ENCODE measurements at regions not wholly inside any gene's neighbourhood (a gene's known extent, or its start where the extent isn't known, plus 50 kb on each side); places are given as distances from the start of the nearest gene placed in this dataset.

GRCh38 chr3:105062853-105063252, 303.9 kb upstream of the ALCAM start:
- no peak overlapping the region for H3K4me3 ChIP-seq (ENCODE audit: low read length)
- DNase-seq (ENCODE audit: low read depth) = no peak
- no peak for TF ChIP-seq CTCF (conservative IDR thresholded peaks at IDR 0.05; ENCODE audit: low read length)

DNA sequence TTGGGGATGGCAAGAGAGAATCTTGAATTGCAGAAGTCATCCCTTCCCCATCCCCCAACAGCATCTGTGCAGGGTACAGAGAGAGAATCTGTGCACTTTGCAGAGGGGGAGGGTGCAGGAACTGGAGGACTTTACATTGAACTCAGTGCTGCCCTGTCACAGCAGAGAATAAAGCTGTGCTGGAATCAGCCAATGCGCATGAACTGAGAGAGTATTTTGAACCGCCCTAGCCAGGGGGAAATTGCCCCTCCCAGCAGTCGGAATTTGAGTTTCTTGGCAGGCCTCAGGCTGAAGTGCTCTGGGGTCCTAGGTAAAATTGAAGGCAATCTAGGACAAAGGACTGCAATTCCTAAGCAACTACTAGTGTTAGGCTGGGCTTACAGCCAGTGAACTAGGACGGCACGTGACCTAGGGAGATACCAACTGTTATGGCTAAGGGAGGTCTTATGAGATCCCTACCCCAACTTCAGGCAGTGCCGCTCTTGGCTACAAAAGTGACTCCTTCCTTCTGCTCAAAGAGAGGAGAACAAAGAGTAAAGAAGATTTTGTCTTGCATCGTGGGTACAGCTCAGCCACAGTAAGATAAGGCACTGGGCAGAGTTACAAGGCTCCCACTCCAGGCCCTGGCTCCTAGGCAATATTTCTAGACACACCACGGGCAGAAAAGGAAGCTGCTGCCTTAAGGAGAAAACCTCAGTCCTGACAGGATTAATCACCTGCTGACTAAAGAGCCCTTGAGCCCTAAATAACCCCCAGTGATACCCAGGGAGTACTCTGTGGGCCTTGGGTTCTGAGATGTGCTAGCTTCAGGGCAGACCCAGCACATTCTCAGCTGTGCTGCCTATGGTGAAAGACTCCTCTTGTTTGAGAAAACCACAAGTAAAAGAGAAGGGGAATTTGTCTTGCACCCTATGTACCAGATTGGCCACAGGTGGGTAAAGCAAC, 300.5 kb upstream of the ALCAM start:
- DNase-seq (ENCODE audit: low read depth) = no peak
- TF ChIP-seq CTCF (conservative IDR thresholded peaks at IDR 0.05; ENCODE audit: low read length) = no peak

DNA sequence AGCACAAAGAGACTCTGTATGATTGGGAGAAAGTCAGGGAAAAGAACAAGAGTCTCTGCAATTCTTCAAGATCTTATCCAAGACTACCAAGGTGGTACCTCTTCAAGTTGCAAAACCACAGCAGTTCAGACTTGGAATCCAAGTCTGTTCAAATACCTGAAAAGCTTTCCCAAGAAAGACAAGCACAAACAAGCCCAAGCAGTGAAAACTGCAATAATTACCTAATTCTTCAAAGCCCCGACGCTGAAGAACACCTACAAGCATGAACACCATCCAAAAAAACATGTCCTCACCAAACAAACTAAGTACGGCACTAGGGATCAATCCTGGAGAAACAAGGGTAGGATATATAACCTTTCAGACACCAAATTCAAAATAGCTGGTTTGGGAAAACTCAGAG, 299.3 kb upstream of the ALCAM start:
- DNase-seq (ENCODE audit: low read depth) = no peak
- no peak for TF ChIP-seq CTCF (conservative IDR thresholded peaks at IDR 0.05; ENCODE audit: low read length)
- H3K4me3 ChIP-seq (ENCODE audit: low read length) = no peak overlapping the region

More for the DNA sequence above, 300.5 kb upstream of the ALCAM start:
- no peak overlapping the region for H3K4me3 ChIP-seq (ENCODE audit: low read length)

DNA sequence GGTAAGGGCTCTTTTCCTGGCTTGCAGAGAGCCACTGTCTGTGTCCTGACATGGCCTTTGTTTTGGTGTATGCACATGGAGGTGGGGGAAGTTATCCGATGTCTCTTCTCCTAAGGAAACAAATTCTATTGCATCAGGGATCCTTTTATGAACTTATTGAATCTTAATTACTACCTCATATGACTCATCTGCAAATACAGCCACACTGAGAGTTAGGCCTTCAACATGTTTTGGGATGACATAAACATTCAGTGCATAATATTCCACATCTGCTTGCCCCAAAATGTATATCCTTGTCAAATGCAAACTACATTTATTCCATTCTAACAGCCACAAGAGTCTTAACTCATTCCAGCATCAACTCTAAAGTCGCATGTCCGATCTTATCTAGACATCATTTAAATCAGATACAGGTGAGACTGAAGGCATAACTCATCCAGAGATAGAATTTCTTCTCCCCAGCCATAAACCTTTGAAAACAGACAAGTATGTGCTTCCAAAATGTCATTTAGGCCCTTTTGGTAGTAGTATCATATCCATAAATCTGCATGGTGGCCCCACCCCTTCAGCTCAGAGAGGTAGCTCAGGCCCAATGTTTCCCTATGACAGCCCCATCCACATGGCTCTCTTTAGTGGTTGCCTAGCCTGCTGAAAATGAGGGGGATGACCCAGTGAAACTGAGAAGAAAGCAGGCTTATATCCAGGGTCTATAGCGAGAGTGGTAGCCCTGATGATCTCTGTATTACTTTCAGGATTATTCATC, 289.5 kb upstream of the ALCAM start:
- TF ChIP-seq CTCF (conservative IDR thresholded peaks at IDR 0.05; ENCODE audit: low read length) = no peak
- no peak for DNase-seq (ENCODE audit: low read depth)
- H3K4me3 ChIP-seq (ENCODE audit: low read length) = no peak overlapping the region

GRCh38 chr3:105083945-105084344, 282.8 kb upstream of the ALCAM start:
- no peak for DNase-seq (ENCODE audit: low read depth)
- no peak overlapping the region for H3K4me3 ChIP-seq (ENCODE audit: low read length)
- TF ChIP-seq CTCF (conservative IDR thresholded peaks at IDR 0.05; ENCODE audit: low read length) = no peak

GRCh38 chr3:105085506-105085905, 281.2 kb upstream of the ALCAM start:
- no peak for TF ChIP-seq CTCF (conservative IDR thresholded peaks at IDR 0.05; ENCODE audit: low read length)
- H3K4me3 ChIP-seq (ENCODE audit: low read length) = no peak overlapping the region
- DNase-seq (ENCODE audit: low read depth) = no peak
